Smooth muscle cell (in vitro differentiated cells): ENCODE measurements at regions not wholly inside any gene's neighbourhood (a gene's known extent, or its start where the extent isn't known, plus 50 kb on each side); places are given as distances from the start of the nearest gene placed in this dataset.
A peak's percentile ranks its signal among the peaks of the same experiment; 100 is the strongest.

ENCODE experiments used
- DNase-seq: peaks from one replicate; lab custom pipeline; 2025; ENCODE audit not compliant: unreplicated experiment; lab: John Stamatoyannopoulos, UW
- H2AFZ ChIP-seq: fragments of 200-600 bp; sonication (generic); 2 replicates; pipeline ENCODE4 v1.6.0; 2016; ENCODE audit warnings: antibody characterized with exemption, low read depth, mild to moderate bottlenecking
- H3F3A ChIP-seq: fragments of 200-600 bp; sonication (generic); 2 replicates; pipeline ENCODE4 v1.6.0; 2017; ENCODE audit warnings: antibody characterized with exemption, low read depth
- H3K27ac ChIP-seq: fragments of 200-600 bp; sonication (generic); 2 replicates; pipeline ENCODE4 v1.5.1; 2016; ENCODE audit warnings: low read depth, mild to moderate bottlenecking
- H3K27me3 ChIP-seq: fragments of 200-600 bp; sonication (generic); 2 replicates; pipeline ENCODE4 v1.6.1; 2016; ENCODE audit warnings: low read depth, mild to moderate bottlenecking
- H3K36me3 ChIP-seq: fragments of 200-600 bp; sonication (generic); 2 replicates; pipeline ENCODE4 v1.5.1; 2016; ENCODE audit warnings: low read depth
- H3K4me1 ChIP-seq: fragments of 200-600 bp; sonication (generic); 2 replicates; pipeline ENCODE4 v1.5.1; 2016; ENCODE audit warnings: low read depth
- H3K4me2 ChIP-seq: fragments of 200-600 bp; sonication (generic); 2 replicates; pipeline ENCODE4 v1.6.0; 2016; ENCODE audit warnings: mild to moderate bottlenecking
- H3K4me3 ChIP-seq: fragments of 200-600 bp; sonication (generic); 2 replicates; pipeline ENCODE4 v1.5.1; 2016; ENCODE audit warnings: mild to moderate bottlenecking
- H3K79me2 ChIP-seq: fragments of 200-600 bp; sonication (generic); 2 replicates; pipeline ENCODE4 v1.6.0; 2016; ENCODE audit warnings: low read depth, mild to moderate bottlenecking
- H3K9ac ChIP-seq: fragments of 200-600 bp; sonication (generic); 2 replicates; pipeline ENCODE4 v1.6.0; 2016; ENCODE audit warnings: low read depth
- H3K9me3 ChIP-seq: fragments of 200-600 bp; sonication (generic); replicated peaks from 2 replicates; pipeline ENCODE4 v1.5.1; 2016; ENCODE audit warnings: low read depth
- H4K20me1 ChIP-seq: fragments of 200-600 bp; sonication (generic); 2 replicates; pipeline ENCODE4 v1.6.0; 2016; ENCODE audit warnings: low read depth
- CTCF ChIP-seq: fragments of 200-600 bp; sonication (generic); IDR thresholded peaks from 2 replicates; pipeline ENCODE4 v1.5.1; 2017; ENCODE audit warnings: borderline replicate concordance, mild to moderate bottlenecking, antibody characterized with exemption; ENCODE audit not compliant: insufficient read depth, poor library complexity, severe bottlenecking
- WGBS: methylation state at CpG from one replicate; pipeline ENCODE4 v1.1.7; 2016; ENCODE audit warnings: low lambda C conversion rate; 5-methylcytosine and 5-hydroxymethylcytosine counted together

GRCh38 chr2:163200741-163201140 is 362.2 kb upstream of the KCNH7 start:
- no peaks in the 10 kb centered on the region for H4K20me1 ChIP-seq
- no peak overlapping the region for H3K4me3 ChIP-seq
- no peak overlapping the region for H3K9ac ChIP-seq
- WGBS = 77% methylated on average over 4 of the region's 4 CpGs
- H3K79me2 ChIP-seq = no peaks in the 10 kb centered on the region
- no peak for DNase-seq
- no peaks in the 10 kb centered on the region for H3F3A ChIP-seq
- no peak for TF ChIP-seq CTCF
- no peaks in the 10 kb centered on the region for H3K9me3 ChIP-seq
- H3K4me2 ChIP-seq = no peak overlapping the region
- no peak overlapping the region for H3K27ac ChIP-seq
- peaks cover 29% of the 10 kb centered on the region for H3K4me1 ChIP-seq
- no peaks in the 10 kb centered on the region for H3K27me3 ChIP-seq
- no peak overlapping the region for H2AFZ ChIP-seq
- no peaks in the 10 kb centered on the region for H3K36me3 ChIP-seq

- Histone ChIP-seq H3K36me3 (no peaks in the 10 kb centered on the region), H3K27ac (no peak overlapping the region), H3K27me3 (no peaks in the 10 kb centered on the region), H3K4me1 (peaks cover 14% of the 10 kb centered on the region), H3K79me2 (no peaks in the 10 kb centered on the region), H3F3A (no peaks in the 10 kb centered on the region), H4K20me1 (no peaks in the 10 kb centered on the region), H2AFZ (no peak overlapping the region), H3K4me2 (no peak overlapping the region), H3K9me3 (no peaks in the 10 kb centered on the region), H3K9ac (no peak overlapping the region), H3K4me3 (no peak overlapping the region)
- TF ChIP-seq CTCF = no peak
- 93% methylated on average over 2 of the region's 2 CpGs for WGBS
- no peak for DNase-seq
These were observed 360.4 kb upstream of the KCNH7 start for GRCh38 chr2:163198972-163199371.

GRCh38 chr2:163198007-163198406 is 359.4 kb upstream of the KCNH7 start:
- Histone ChIP-seq H4K20me1 (no peaks in the 10 kb centered on the region), H2AFZ (no peak overlapping the region), H3F3A (no peaks in the 10 kb centered on the region), H3K36me3 (no peaks in the 10 kb centered on the region), H3K27ac (no peak overlapping the region), H3K9me3 (no peaks in the 10 kb centered on the region), H3K4me1 (peaks cover 11% of the 10 kb centered on the region), H3K79me2 (no peaks in the 10 kb centered on the region), H3K27me3 (no peaks in the 10 kb centered on the region), H3K4me2 (no peak overlapping the region), H3K9ac (no peak overlapping the region), H3K4me3 (no peak overlapping the region)
- no peak for DNase-seq
- no peak for TF ChIP-seq CTCF
- 59% methylated on average over 1 of the region's 1 CpG for WGBS

GRCh38 chr2:163191372-163191771 is 352.8 kb upstream of the KCNH7 start:
- no peaks in the 10 kb centered on the region for H3K27me3 ChIP-seq
- peaks cover 24% of the 10 kb centered on the region for H3K4me1 ChIP-seq
- no peak overlapping the region for H2AFZ ChIP-seq
- H3K4me3 ChIP-seq = no peak overlapping the region
- DNase-seq = no peak
- H4K20me1 ChIP-seq = no peaks in the 10 kb centered on the region
- TF ChIP-seq CTCF = peak; percentile 66
- H3K27ac ChIP-seq = no peak overlapping the region
- H3K4me2 ChIP-seq = no peak overlapping the region
- H3K36me3 ChIP-seq = no peaks in the 10 kb centered on the region
- H3F3A ChIP-seq = no peaks in the 10 kb centered on the region
- H3K9me3 ChIP-seq = no peaks in the 10 kb centered on the region
- no peaks in the 10 kb centered on the region for H3K79me2 ChIP-seq
- H3K9ac ChIP-seq = no peak overlapping the region
